Vagina (tissue), 2 donors: ENCODE measurements at regions not wholly inside any gene's neighbourhood (a gene's known extent, or its start where the extent isn't known, plus 50 kb on each side); places are given as distances from the start of the nearest gene placed in this dataset.

Source experiments
- CTCF ChIP-seq, 3 experiments: fragments of 450-650 bp in 2 of 3; fragments of 200-600 bp in 1 of 3; sonication (generic) in 1 of 3; IDR thresholded peaks; one replicate each; pipeline ENCODE4 v1.5.1; 2017 to 2019; ENCODE audit warnings: antibody characterized with exemption in 3 of 3, mild to moderate bottlenecking in 2 of 3, moderate library complexity in 2 of 3
- POLR2A ChIP-seq, 2 donors: fragments of 450-650 bp; IDR thresholded peaks; one replicate each; pipeline ENCODE4 v1.6.1; 2017; ENCODE audit warnings: antibody characterized with exemption in 2 of 2, mild to moderate bottlenecking in 2 of 2, moderate library complexity in 2 of 2

- TF ChIP-seq CTCF (IDR thresholded peaks at IDR 0.05) (no peak), POLR2A (IDR thresholded peaks at IDR 0.05) (no peak)
These were observed 81.1 kb upstream of the NYAP2 start for GRCh38 chr2:225318440-225318839.
